Activated T-helper 17 cell treated with anti-CD3 and anti-CD28 coated beads, Interleukin-2, amount 50 U/mL, for 72 hours (primary cell): ENCODE measurements at regions not wholly inside any gene's neighbourhood (a gene's known extent, or its start where the extent isn't known, plus 50 kb on each side); places are given as distances from the start of the nearest gene placed in this dataset.
A peak's percentile ranks its signal among the peaks of the same experiment; 100 is the strongest.
"Not testable (repeated sequence)": the region's sequence is repeated elsewhere in the genome, so short reads cannot be mapped to it uniquely, and the experiment has no call there.

Experiments
- ATAC-seq: fragments of 150-1000 bp; cut with Tn5 transposase; replicated peaks from 2 replicates; pipeline ENCODE4 v1.10.0; 2021; ENCODE audit warnings: mild to moderate bottlenecking, moderate library complexity
- H3K27ac Mint-ChIP-seq: one replicate; pipeline ENCODE4 v1.8.0; 2022; ENCODE audit warnings: mixed read lengths
- H3K27me3 Mint-ChIP-seq: one replicate; pipeline ENCODE4 v1.8.0; 2022; ENCODE audit warnings: mixed read lengths
- H3K36me3 Mint-ChIP-seq: one replicate; pipeline ENCODE4 v1.8.0; 2022; ENCODE audit warnings: low read depth, mild to moderate bottlenecking, mixed read lengths
- H3K4me1 Mint-ChIP-seq: one replicate; pipeline ENCODE4 v1.8.0; 2022; ENCODE audit warnings: mixed read lengths
- H3K4me3 Mint-ChIP-seq: one replicate; pipeline ENCODE4 v1.8.0; 2022; ENCODE audit warnings: mild to moderate bottlenecking, mixed read lengths
- H3K9me3 Mint-ChIP-seq: one replicate; pipeline ENCODE4 v1.8.0; 2022; ENCODE audit warnings: mixed read lengths

DNA sequence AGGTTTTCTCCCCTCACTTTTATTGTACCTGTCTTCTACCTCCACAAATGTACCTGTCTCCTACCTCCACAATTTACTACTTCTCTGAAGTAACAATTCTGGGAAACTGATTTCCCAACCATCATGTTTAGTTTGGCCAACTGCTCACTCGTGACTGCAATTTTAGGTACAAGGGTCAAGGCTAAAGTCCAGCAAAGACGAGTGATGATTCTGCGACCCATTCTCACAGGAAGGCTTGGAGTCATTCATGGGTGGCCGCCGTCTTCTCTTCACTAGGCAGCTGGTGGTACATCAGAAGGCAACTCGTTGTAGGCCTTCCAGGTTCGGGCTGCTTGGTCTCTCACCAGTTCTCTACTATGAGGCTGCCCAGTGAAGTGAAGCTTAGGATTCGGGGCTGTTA, 483.8 kb upstream of the JARID2 start:
- Mint-ChIP-seq H3K36me3 (no peaks in the 10 kb centered on the region), H3K27ac (no peak overlapping the region), H3K27me3 (no peaks in the 10 kb centered on the region), H3K4me3 (no peak overlapping the region), H3K4me1 (peaks cover 28% of the 10 kb centered on the region), H3K9me3 (peaks cover under 1% of the 10 kb centered on the region)
- no peak for ATAC-seq

DNA sequence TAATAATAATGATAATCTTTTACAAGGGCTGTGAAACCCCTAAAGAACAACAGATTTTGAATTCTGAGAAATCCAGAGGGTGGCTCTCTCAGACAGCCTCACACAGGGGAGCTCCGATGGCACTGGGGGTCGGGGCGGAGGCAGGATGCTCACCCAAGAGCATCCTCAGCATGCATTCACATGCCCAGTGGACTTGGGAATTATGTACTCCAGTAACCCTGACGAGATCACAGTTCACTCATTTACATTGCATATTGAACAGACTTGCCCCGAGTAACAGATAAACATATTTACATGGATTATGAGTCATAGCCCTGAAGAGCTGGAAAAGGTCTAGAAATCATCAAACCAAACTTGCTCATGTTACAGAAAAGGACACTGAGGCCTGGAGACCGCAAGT, 482.7 kb upstream of the JARID2 start:
- H3K27me3 Mint-ChIP-seq: no peaks in the 10 kb centered on the region
- ATAC-seq: peak; percentile 25
- no peaks in the 10 kb centered on the region for H3K9me3 Mint-ChIP-seq
- no peaks in the 10 kb centered on the region for H3K36me3 Mint-ChIP-seq
- peaks cover 18% of the 10 kb centered on the region for H3K4me1 Mint-ChIP-seq
- H3K27ac Mint-ChIP-seq: peak overlapping the region; percentile 79
- H3K4me3 Mint-ChIP-seq: peak overlapping the region; percentile 42

DNA sequence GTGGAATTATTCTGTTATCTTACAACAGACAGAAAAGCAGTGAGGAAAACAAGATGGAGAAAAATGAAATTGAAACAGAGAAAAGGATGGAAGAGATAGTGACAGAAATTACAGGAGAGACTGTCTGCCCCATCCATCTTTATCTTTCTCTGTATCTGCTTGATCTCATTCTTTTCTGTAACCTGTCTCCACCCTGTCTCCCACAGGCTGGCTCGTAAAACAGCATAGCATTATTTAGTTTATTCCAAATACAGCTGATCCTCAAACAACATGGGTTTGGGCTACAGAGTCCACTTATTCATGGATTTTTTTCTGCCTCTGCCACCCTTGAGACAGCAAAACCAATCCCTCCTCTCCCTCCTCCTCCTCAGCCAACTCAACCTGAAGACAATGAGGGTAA, 482.3 kb upstream of the JARID2 start:
- H3K27ac Mint-ChIP-seq: peak overlapping the region; percentile 79
- peak overlapping the region; percentile 42 for H3K4me3 Mint-ChIP-seq
- no peaks in the 10 kb centered on the region for H3K36me3 Mint-ChIP-seq
- no peak for ATAC-seq
- H3K9me3 Mint-ChIP-seq: no peaks in the 10 kb centered on the region
- no peaks in the 10 kb centered on the region for H3K27me3 Mint-ChIP-seq
- peaks cover 13% of the 10 kb centered on the region for H3K4me1 Mint-ChIP-seq

DNA sequence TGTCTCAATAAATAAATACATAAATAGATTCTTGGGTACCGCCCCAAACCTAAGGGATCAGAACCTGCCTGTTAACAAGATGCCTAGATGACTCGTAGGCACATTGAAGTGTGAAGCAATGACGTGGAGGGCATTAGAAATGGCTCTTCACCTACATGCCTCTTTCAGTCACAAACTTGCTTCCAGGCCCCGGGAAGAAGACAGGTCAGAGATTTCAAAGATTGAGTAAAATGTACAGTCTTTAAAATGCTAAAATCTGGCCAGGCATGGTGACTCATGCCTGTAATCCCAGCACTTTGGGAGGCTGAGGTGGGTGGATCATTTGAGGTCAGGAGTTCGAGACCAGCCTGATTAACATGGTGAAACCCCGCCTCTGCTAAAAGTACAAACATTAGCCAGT, 480.8 kb upstream of the JARID2 start:
- Mint-ChIP-seq H3K9me3 (no peaks in the 10 kb centered on the region), H3K27ac (no peak overlapping the region), H3K4me1 (peaks cover 11% of the 10 kb centered on the region), H3K36me3 (no peaks in the 10 kb centered on the region), H3K27me3 (no peaks in the 10 kb centered on the region), H3K4me3 (no peak overlapping the region)
- ATAC-seq: no peak

DNA sequence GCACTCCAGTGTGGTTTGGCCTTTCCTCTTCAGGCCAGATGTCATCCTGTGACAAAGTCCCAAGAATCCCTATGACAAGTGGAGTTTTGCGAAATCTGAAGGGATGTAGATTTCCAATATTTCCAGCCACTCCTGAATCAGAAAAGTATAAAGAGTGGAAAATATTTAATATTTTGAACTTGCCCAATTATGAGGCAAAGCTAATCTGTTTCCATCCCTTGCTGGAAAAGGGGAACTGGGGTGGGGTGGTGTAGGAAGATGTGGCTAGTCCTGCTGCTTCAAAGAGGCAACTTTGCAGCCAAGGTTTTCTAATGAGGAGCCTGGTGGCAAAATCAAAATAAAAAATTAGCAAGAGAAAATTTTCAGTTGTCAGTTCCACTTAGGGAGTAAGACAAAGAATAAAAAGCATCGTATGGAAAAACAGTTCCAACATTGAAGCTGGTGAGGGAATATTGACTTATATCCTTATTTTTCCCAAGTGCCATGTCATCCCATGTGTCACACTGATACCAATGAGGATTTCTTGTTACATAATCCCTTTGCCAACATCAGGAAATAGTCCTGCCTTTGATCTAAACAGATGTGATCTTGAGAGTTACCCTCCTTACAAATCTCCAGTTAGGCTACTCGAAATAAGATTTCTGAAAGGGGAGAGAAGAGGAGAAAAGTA, 480.0 kb upstream of the JARID2 start:
- Mint-ChIP-seq H3K9me3 (no peaks in the 10 kb centered on the region), H3K27me3 (no peaks in the 10 kb centered on the region), H3K4me3 (no peak overlapping the region), H3K27ac (no peak overlapping the region), H3K4me1 (peaks cover 11% of the 10 kb centered on the region), H3K36me3 (no peaks in the 10 kb centered on the region)
- no peak for ATAC-seq

DNA sequence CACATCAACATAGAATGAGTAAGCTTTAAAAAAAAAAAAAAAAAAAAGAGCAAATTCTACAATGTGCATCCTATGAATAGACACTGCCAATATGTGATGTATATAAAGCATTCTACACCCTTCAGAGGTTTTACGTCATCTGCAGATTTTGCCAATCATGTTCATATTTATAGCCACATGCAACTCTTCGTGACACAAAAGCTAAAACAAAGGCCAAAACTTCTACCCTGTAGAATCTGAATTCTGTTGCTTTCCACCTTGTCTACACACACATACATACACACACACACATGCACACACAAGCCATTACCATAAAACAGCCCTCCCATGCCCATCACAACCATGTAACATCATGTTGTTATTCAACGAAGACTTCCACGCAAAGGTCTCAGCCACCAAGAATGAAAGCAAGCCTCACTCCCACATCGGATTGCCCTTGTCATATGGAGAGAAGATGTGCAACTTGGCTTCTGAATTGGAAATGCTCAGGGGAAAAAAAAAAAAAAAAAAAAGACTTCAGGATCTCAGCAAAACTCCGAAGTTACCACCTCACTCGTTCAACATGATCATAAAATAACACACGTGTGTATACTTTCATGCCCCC, 479.4 kb upstream of the JARID2 start:
- Mint-ChIP-seq H3K4me1 (peaks cover 11% of the 10 kb centered on the region), H3K4me3 (no peak overlapping the region), H3K27me3 (no peaks in the 10 kb centered on the region), H3K27ac (no peak overlapping the region), H3K36me3 (no peaks in the 10 kb centered on the region), H3K9me3 (no peaks in the 10 kb centered on the region)
- ATAC-seq: peak; percentile 45

DNA sequence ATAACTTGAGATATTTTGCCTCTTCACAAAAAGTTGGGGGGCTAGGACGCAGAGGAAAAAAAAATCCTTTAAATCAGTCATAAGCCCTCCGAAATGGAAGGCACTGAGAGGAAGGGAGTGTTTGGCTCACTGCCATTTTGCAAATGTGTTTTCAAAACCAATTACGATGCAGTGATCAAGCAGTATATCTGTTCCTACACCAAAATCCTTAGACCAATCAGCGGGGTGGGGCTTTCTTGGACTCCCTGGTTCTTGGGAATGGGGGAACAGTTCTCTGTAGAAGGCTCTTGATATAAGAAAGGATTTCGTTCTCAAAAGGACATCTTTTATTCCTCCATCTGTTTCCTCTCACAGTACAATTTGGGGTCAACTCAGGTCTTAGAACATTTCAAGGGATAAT, 478.6 kb upstream of the JARID2 start:
- Mint-ChIP-seq H3K36me3 (no peaks in the 10 kb centered on the region), H3K9me3 (no peaks in the 10 kb centered on the region), H3K4me3 (no peak overlapping the region), H3K4me1 (peaks cover 11% of the 10 kb centered on the region), H3K27me3 (no peaks in the 10 kb centered on the region), H3K27ac (no peak overlapping the region)
- no peak for ATAC-seq

DNA sequence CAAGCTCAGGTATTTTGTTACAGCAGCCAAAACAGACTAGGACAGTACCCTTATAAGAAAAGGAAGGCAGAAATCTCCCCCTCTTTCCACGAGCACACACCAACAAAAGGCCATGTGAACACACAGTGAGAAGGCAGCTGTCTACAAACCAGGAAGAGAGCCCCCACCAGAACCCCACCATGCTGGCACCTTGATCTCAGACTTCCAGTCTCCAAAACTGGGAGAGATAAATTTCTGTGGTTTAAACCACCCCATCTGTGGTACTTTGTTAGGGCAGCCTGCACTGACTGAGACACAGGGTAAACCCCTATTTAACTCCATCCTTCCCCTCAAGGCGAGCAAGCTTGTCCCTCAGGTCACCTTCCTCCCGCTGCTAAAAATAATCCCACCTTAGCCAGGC, 475.8 kb upstream of the JARID2 start:
- no peaks in the 10 kb centered on the region for H3K36me3 Mint-ChIP-seq
- H3K27ac Mint-ChIP-seq: no peak overlapping the region
- no peaks in the 10 kb centered on the region for H3K27me3 Mint-ChIP-seq

DNA sequence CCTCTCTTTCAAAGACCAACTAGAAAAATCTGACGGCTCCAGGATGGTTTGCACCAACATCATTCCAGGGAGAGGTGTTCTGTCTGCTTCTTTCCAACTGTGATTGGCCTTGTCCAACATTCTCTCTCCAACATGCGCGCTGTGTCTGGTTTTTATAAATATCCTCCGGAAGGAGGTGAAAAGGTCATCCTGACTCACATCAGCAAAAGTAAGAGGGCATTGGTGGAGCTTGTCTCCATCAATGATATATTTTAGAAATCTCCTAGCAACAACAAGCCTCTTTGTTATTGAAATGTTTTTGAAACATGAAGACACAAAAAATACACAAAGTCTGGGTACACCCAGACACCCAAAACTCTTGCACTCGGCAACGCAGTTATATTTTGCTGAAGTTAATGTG, 475.3 kb upstream of the JARID2 start:
- Mint-ChIP-seq H3K27me3 (no peaks in the 10 kb centered on the region), H3K27ac (no peak overlapping the region), H3K36me3 (no peaks in the 10 kb centered on the region), H3K4me3 (no peak overlapping the region), H3K9me3 (no peaks in the 10 kb centered on the region), H3K4me1 (peaks cover 4% of the 10 kb centered on the region)
- no peak for ATAC-seq

More for the DNA sequence above, 475.8 kb upstream of the JARID2 start:
- Mint-ChIP-seq H3K4me1 (peaks cover 4% of the 10 kb centered on the region), H3K9me3 (no peaks in the 10 kb centered on the region), H3K4me3 (no peak overlapping the region)
- no peak for ATAC-seq

DNA sequence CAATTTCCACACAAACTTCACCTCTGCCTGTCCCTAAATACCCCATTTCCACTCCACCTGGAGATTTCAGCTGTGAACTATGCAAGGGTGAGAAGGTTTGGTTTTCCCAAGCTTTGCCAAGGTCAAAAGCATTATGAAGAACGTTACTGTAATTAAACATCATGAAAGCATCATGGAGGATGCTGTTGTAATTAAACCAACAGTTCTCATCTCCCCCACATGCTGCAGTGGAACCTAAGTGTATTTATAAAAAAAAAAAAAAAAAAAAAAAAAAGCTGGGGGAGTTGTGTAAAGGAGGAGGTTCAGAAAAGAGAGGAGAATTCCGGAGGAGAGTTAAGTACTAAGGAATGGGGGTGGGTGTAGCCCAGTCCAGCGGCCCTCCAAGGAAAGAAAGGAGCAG, 474.9 kb upstream of the JARID2 start:
- no peaks in the 10 kb centered on the region for H3K9me3 Mint-ChIP-seq
- no peak overlapping the region for H3K4me3 Mint-ChIP-seq
- no peaks in the 10 kb centered on the region for H3K27me3 Mint-ChIP-seq
- H3K36me3 Mint-ChIP-seq: no peaks in the 10 kb centered on the region
- H3K27ac Mint-ChIP-seq: no peak overlapping the region
- peaks cover 4% of the 10 kb centered on the region for H3K4me1 Mint-ChIP-seq
- no peak for ATAC-seq

DNA sequence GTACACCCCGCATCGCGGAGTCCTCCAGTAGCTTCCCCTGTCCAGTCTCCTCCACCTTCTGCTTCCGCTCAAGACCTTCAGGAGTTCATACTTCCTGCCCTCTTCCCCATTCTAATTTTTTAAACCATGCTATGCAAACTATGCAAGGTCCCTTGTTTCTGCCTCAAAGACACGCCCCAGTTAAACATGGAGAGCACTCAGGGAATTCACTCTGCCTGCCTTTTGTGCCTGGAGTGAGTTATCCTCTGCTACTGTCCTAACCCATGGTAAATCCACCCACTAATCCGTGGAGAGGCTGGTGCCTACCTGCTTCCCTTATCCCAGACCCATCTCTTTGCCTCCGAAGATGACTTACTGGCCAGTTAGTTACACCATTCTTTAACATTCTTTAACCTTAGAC, 473.7 kb upstream of the JARID2 start:
- Mint-ChIP-seq H3K27me3 (no peaks in the 10 kb centered on the region), H3K4me1 (peaks cover 4% of the 10 kb centered on the region)
- ATAC-seq: no peak

DNA sequence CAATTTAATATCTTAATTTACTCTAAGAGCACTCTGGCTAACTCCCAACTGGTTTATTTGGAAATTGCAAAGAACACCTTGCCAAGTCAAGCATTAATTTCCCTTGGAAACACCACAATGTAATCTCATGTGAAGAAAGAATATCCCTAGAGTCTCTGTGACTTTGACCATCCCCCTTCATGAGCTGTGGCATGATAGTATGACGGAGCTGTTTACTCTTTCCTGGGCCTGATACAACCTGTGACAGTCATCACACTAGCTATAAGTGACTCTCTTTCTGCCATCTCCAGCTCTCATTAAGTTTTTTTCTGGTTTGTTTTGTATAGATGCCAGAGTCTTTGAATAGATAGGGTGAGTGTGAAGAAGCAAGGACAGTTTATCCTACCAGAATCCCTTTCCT, 470.3 kb upstream of the JARID2 start:
- no peaks in the 10 kb centered on the region for H3K4me1 Mint-ChIP-seq
- H3K4me3 Mint-ChIP-seq: no peak overlapping the region
- H3K27me3 Mint-ChIP-seq: no peaks in the 10 kb centered on the region
- H3K36me3 Mint-ChIP-seq: no peaks in the 10 kb centered on the region
- no peak overlapping the region for H3K27ac Mint-ChIP-seq
- ATAC-seq: no peak
- no peaks in the 10 kb centered on the region for H3K9me3 Mint-ChIP-seq

More for the DNA sequence above, 473.7 kb upstream of the JARID2 start:
- Mint-ChIP-seq H3K4me3 (no peak overlapping the region), H3K27ac (no peak overlapping the region), H3K36me3 (no peaks in the 10 kb centered on the region), H3K9me3 (no peaks in the 10 kb centered on the region)

DNA sequence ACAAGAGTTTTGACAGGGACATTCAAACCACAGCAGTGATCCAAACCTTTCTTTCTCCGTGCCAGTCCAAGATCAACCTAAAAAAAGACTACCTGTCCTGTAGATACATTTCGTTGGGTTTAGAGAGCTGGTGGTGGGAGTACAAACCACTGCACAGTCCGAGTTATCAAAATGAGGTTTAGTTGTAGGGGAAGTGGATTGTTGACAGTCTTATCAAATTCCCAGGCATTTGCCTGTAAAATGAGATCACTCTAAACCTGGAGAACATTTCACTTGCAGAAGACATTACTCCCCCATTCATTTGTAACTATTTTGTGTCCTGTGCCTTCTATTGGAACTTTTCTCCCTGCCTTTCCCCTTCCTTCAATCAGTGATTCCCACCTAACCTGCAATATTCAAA, 469.6 kb upstream of the JARID2 start:
- ATAC-seq: no peak
- Mint-ChIP-seq H3K4me1 (peaks cover 3% of the 10 kb centered on the region), H3K27me3 (no peaks in the 10 kb centered on the region), H3K9me3 (no peaks in the 10 kb centered on the region), H3K27ac (no peak overlapping the region), H3K4me3 (no peak overlapping the region), H3K36me3 (no peaks in the 10 kb centered on the region)

DNA sequence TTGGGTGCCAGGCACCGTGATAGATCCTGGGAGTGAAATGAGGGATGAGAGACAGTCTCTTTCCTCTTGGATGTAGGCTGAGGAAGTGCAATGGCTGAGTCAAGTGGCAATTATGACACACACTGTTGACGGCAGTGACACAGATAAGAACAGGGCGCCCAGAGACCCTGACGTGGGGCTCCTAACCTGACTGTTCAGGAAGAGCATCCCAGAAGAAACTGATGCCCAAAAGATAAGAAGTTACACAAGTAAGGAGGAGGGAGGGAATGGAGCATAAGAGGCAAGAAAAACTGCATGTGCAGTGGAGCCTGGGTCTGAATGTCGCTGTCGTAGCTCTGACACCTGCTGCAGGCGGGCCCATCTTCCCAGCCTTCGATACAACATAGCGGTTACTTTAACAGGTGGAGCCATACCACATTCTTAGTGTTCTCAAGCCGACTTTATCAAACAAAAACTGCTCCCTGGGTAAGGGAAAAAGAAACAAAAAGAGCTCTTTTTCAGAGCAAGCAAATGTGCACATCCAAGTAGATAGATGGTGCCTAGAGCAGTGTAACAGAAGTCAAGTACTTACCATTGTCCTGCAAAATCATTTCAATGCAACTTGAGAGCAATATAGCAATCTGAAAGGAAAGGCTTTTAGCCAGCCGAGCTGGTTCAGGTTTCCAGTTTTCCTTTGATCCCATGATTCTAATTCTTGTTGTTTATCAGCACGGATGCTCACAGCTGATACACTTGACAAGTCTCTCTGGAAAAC, 463.9 kb upstream of the JARID2 start:
- ATAC-seq: no peak
- Mint-ChIP-seq H3K4me1 (peaks cover 7% of the 10 kb centered on the region), H3K9me3 (no peaks in the 10 kb centered on the region), H3K4me3 (no peak overlapping the region), H3K36me3 (no peaks in the 10 kb centered on the region), H3K27ac (no peak overlapping the region), H3K27me3 (no peaks in the 10 kb centered on the region)

DNA sequence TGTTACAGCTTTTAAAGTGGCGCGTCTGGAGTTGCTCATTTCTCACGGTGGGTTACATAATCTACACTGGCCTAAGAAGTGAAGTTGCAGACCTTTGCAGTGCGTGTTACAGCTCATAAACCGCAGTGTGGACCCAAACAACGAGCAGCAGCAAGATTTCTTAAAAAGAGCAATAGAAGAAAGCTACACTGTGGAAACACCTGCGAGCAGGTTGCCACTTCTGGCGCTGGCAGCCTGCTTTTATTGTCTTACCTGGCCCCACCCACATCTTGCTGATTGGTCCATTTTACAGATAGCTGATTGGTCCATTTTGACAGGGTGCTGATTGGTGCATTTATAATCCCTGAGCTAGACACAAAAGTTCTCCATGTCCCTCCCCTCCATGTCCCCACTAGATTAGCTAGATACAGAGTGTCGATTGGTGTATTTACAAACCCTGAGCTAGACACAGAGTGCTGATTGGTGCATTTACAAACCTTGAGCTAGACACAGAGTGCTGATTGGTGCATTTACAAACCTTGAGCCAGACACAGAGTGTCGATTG, 462.9 kb upstream of the JARID2 start:
- not testable (repeated sequence) for ATAC-seq, H3K4me1 Mint-ChIP-seq, H3K9me3 Mint-ChIP-seq, H3K36me3 Mint-ChIP-seq, H3K4me3 Mint-ChIP-seq, H3K27ac Mint-ChIP-seq, H3K27me3 Mint-ChIP-seq
